MCF 10A (cell line): ENCODE measurements at regions not wholly inside any gene's neighbourhood (a gene's known extent, or its start where the extent isn't known, plus 50 kb on each side); places are given as distances from the start of the nearest gene placed in this dataset.

ENCODE experiments used
- BruUV-seq: library from RNA; stranded (reverse); fragments of 400-500 nt; replicated peaks from 2 replicates; lab custom pipeline; 2021; lab: Mats Ljungman, UMichigan
- CTCF ChIA-PET: fragments of 300-600 bp; sonication (Branson Sonifier 250); formaldehyde crosslinking; extraction: SDS; loops from one replicate; lab custom pipeline; 2021; ENCODE audit warnings: antibody characterized with exemption, inconsistent platforms; lab: Yijun Ruan, JAX
- POLR2A ChIA-PET: fragments of 300-600, 350-650 bp; sonication (Branson Sonifier 250); formaldehyde crosslinking; extraction: SDS; loops from one replicate; lab custom pipeline; 2020; ENCODE audit warnings: antibody characterized with exemption, inconsistent platforms; lab: Yijun Ruan, JAX
- DNase-seq: peaks from one replicate; pipeline ENCODE4 v3.0.0-alpha.2; 2018; ENCODE audit not compliant: unreplicated experiment
- H3K27ac Mint-ChIP-seq: one replicate; pipeline ENCODE4 v1.8.0; 2022; ENCODE audit warnings: mild to moderate bottlenecking, low read depth, mixed read lengths; ENCODE audit not compliant: unreplicated experiment
- H3K27me3 Mint-ChIP-seq: one replicate; pipeline ENCODE4 v1.8.0; 2022; ENCODE audit warnings: mixed read lengths; ENCODE audit not compliant: insufficient read depth, unreplicated experiment
- H3K36me3 Mint-ChIP-seq: one replicate; pipeline ENCODE4 v1.8.0; 2022; ENCODE audit warnings: mild to moderate bottlenecking, moderate library complexity, mixed read lengths; ENCODE audit not compliant: insufficient read depth, unreplicated experiment
- H3K4me1 Mint-ChIP-seq: one replicate; pipeline ENCODE4 v1.8.0; 2022; ENCODE audit warnings: mixed read lengths; ENCODE audit not compliant: insufficient read depth, unreplicated experiment
- H3K4me3 Mint-ChIP-seq: one replicate; pipeline ENCODE4 v1.8.0; 2022; ENCODE audit warnings: mild to moderate bottlenecking, moderate library complexity, mixed read lengths; ENCODE audit not compliant: unreplicated experiment
- H3K9me3 Mint-ChIP-seq: one replicate; pipeline ENCODE4 v1.8.0; 2022; ENCODE audit warnings: mixed read lengths; ENCODE audit not compliant: unreplicated experiment
- intact Hi-C: fragments of 100-400 bp; cut with micrococcal nuclease; formaldehyde crosslinking; loops from 2 replicates; pipeline ENCODE4 v1.14.1; 2022
- TF ChIP-seq, protein P1 (sequence below): fragments of 200-600 bp; IDR thresholded peaks from one replicate; pipeline ENCODE4 v1.8.0; 2022; ENCODE audit warnings: antibody characterized with exemption, mild to moderate bottlenecking; ENCODE audit not compliant: unreplicated experiment

DNA sequence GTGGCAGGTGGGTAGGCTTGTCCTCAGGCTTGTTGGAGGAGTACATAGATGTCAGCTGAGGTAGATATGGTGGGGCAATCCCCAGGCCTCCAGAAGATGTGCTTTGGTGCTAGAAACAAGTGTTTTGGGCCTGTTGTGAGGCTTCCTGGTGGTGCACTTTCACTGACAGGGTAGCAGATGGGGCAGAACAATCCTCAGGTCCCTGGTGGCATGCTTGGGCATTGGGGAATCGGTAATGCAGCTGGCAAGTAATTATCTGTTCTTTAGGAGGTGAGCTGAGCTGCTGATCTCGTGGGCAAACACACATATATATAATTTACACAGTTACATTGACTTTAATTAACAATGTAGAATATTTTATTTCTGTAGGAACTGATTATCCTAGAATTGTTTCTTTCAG lies 458.7 kb downstream of the BMP2 start:
- TF ChIP-seq, protein P1, sequence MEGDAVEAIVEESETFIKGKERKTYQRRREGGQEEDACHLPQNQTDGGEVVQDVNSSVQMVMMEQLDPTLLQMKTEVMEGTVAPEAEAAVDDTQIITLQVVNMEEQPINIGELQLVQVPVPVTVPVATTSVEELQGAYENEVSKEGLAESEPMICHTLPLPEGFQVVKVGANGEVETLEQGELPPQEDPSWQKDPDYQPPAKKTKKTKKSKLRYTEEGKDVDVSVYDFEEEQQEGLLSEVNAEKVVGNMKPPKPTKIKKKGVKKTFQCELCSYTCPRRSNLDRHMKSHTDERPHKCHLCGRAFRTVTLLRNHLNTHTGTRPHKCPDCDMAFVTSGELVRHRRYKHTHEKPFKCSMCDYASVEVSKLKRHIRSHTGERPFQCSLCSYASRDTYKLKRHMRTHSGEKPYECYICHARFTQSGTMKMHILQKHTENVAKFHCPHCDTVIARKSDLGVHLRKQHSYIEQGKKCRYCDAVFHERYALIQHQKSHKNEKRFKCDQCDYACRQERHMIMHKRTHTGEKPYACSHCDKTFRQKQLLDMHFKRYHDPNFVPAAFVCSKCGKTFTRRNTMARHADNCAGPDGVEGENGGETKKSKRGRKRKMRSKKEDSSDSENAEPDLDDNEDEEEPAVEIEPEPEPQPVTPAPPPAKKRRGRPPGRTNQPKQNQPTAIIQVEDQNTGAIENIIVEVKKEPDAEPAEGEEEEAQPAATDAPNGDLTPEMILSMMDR = no peak

GRCh38 chr20:7231303-7231702 lies 463.8 kb downstream of the BMP2 start:
- no peaks in the 10 kb centered on the region for H3K36me3 Mint-ChIP-seq
- no peaks in the 10 kb centered on the region for H3K9me3 Mint-ChIP-seq
- no peak overlapping the region for H3K27ac Mint-ChIP-seq
- no peak overlapping the region for H3K4me3 Mint-ChIP-seq
- ChIA-PET CTCF (no interaction called here), POLR2A (no interaction called here)
- TF ChIP-seq, protein P1 = no peak
- intact Hi-C loops = no loop called here
- H3K4me1 Mint-ChIP-seq = no peaks in the 10 kb centered on the region
- H3K27me3 Mint-ChIP-seq = no peaks in the 10 kb centered on the region
- DNase-seq = no peak
- BruUV-seq = no TSS peak

More for the DNA sequence above, 458.7 kb downstream of the BMP2 start:
- POLR2A ChIA-PET = interaction anchor here (0.8 kb wide), 1 partner anchor 8 kb away, joined by 3 read pairs; no protein-coding TSS in a partner anchor
- Mint-ChIP-seq H3K4me1 (no peaks in the 10 kb centered on the region), H3K27me3 (no peaks in the 10 kb centered on the region), H3K36me3 (no peaks in the 10 kb centered on the region), H3K4me3 (no peak overlapping the region), H3K9me3 (no peaks in the 10 kb centered on the region), H3K27ac (no peak overlapping the region)
- CTCF ChIA-PET = interaction anchor here (1.1 kb wide), 1 partner anchor 8 kb away, joined by 7 read pairs; no protein-coding TSS in a partner anchor
- BruUV-seq = no TSS peak
- intact Hi-C loops = no loop called here
- DNase-seq = no peak

GRCh38 chr20:7232796-7233195 lies 465.3 kb downstream of the BMP2 start:
- Mint-ChIP-seq H3K9me3 (no peaks in the 10 kb centered on the region), H3K36me3 (no peaks in the 10 kb centered on the region), H3K27ac (no peak overlapping the region), H3K4me1 (no peaks in the 10 kb centered on the region), H3K4me3 (no peak overlapping the region), H3K27me3 (no peaks in the 10 kb centered on the region)
- intact Hi-C loops = no loop called here
- TF ChIP-seq, protein P1 = no peak
- ChIA-PET CTCF (interaction anchor here (0.6 to 0.7 kb wide), 3 partner anchors 13 to 1994 kb away, joined by 3 to 4 read pairs (median 3); no protein-coding TSS in a partner anchor), POLR2A (no interaction called here)
- no peak for DNase-seq
- no TSS peak for BruUV-seq

DNA sequence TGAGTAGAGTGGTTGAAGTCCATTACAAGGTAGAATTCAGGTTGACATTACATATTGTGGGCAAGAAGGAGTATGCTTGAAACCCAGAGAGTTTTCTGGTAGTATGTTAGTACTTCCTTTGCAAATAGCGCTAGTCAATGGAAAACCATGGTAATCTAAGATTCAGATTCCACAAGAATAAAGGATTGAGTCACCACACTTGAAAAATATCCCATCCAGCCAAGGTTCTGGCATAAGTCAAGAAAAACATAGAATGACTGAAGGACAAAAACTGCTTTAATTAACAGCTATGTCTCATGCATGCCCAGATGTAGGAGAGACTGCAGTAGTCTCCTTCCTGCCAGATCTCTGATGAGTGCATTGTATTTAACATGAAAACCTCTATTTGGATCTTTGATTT lies 469.8 kb downstream of the BMP2 start:
- H3K27ac Mint-ChIP-seq = no peak overlapping the region
- no peak for DNase-seq
- no peaks in the 10 kb centered on the region for H3K27me3 Mint-ChIP-seq
- no TSS peak for BruUV-seq
- H3K9me3 Mint-ChIP-seq = no peaks in the 10 kb centered on the region
- ChIA-PET CTCF (interaction anchor here (0.9 to 1.8 kb wide), 3 partner anchors 10 to 125 kb away, joined by 3 to 6 read pairs (median 3); no protein-coding TSS in a partner anchor), POLR2A (interaction anchor here (0.7 to 1.2 kb wide), 2 partner anchors 27 to 28 kb away, joined by 3 read pairs; no protein-coding TSS in a partner anchor)
- peaks cover 6% of the 10 kb centered on the region for H3K4me1 Mint-ChIP-seq
- no peak overlapping the region for H3K4me3 Mint-ChIP-seq
- TF ChIP-seq, protein P1 = no peak
- intact Hi-C loops = no loop called here
- no peaks in the 10 kb centered on the region for H3K36me3 Mint-ChIP-seq
